ENCODE measurements at regions not wholly inside any gene's neighbourhood (a gene's known extent, or its start where the extent isn't known, plus 50 kb on each side); places are given as distances from the start of the nearest gene placed in this dataset.

DNA sequence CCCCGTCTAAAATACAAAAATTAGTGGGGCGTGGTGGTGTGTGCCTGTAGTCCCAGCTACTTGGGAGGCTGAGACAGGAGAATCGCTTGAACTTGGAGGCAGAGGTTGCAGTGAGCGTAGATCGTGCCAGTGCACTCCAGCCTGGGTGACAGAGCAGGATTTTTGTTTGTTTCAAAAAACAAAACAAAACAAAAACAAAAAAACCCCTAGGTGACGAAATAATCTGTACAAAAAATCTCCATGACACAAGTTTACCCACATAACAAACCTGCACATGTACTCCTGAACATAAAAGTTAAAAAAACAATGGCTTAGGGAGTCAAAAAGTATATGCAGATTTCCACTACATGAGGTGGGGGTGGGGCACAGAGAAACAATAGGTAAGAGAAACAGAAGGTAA lies 140.5 kb upstream of the ASIC2 start:
- TF ChIP-seq, protein P1, sequence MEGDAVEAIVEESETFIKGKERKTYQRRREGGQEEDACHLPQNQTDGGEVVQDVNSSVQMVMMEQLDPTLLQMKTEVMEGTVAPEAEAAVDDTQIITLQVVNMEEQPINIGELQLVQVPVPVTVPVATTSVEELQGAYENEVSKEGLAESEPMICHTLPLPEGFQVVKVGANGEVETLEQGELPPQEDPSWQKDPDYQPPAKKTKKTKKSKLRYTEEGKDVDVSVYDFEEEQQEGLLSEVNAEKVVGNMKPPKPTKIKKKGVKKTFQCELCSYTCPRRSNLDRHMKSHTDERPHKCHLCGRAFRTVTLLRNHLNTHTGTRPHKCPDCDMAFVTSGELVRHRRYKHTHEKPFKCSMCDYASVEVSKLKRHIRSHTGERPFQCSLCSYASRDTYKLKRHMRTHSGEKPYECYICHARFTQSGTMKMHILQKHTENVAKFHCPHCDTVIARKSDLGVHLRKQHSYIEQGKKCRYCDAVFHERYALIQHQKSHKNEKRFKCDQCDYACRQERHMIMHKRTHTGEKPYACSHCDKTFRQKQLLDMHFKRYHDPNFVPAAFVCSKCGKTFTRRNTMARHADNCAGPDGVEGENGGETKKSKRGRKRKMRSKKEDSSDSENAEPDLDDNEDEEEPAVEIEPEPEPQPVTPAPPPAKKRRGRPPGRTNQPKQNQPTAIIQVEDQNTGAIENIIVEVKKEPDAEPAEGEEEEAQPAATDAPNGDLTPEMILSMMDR (IDR thresholded peaks at IDR 0.05), result no peak
- no peak for TF ChIP-seq EZH2 (IDR thresholded peaks at IDR 0.05; ENCODE audit: borderline replicate concordance, insufficient read depth, low read depth, low read length, poor library complexity, severe bottlenecking)
